ENCODE measurements at regions not wholly inside any gene's neighbourhood (a gene's known extent, or its start where the extent isn't known, plus 50 kb on each side); places are given as distances from the start of the nearest gene placed in this dataset.

GRCh38 chr4:103802766-103803165, 83.0 kb upstream of the TACR3 start:
- ChIA-PET POLR2A (ENCODE audit: low non-redundant PET) (no interaction called here), CTCF (interaction anchor here (0.6 kb wide), 1 partner anchor 8 kb away, joined by 4 read pairs; no protein-coding TSS in a partner anchor)
- H3K27ac ChIP-seq: no peak overlapping the region
- TF ChIP-seq CTCF (conservative IDR thresholded peaks at IDR 0.05; ENCODE audit: low read depth): no peak
- DNase-seq (ENCODE audit: low spot score): no peak

- DNase-seq (ENCODE audit: low spot score): no peak
- TF ChIP-seq CTCF (conservative IDR thresholded peaks at IDR 0.05; ENCODE audit: low read depth): no peak
- ChIA-PET CTCF (interaction anchor here (1.0 kb wide), 1 partner anchor 8 kb away, joined by 4 read pairs; no protein-coding TSS in a partner anchor), POLR2A (ENCODE audit: low non-redundant PET) (no interaction called here)
- no peak overlapping the region for H3K27ac ChIP-seq
Observed at GRCh38 chr4:103787057-103787456, 67.3 kb upstream of the TACR3 start.

- ChIA-PET CTCF (interaction anchor here (0.6 to 1.5 kb wide), 8 partner anchors 8 to 588 kb away, joined by 3 to 12 read pairs (median 4); no protein-coding TSS in a partner anchor), POLR2A (ENCODE audit: low non-redundant PET) (no interaction called here)
- no peak overlapping the region for H3K27ac ChIP-seq
- no peak for DNase-seq (ENCODE audit: low spot score)
- TF ChIP-seq CTCF (conservative IDR thresholded peaks at IDR 0.05; ENCODE audit: low read depth): no peak
Observed at GRCh38 chr4:103786593-103786992, 66.8 kb upstream of the TACR3 start.

GRCh38 chr4:103786014-103786413, 66.2 kb upstream of the TACR3 start:
- ChIA-PET POLR2A (ENCODE audit: low non-redundant PET) (no interaction called here), CTCF (interaction anchor here (0.6 to 1.5 kb wide), 8 partner anchors 9 to 587 kb away, joined by 3 to 12 read pairs (median 4); no protein-coding TSS in a partner anchor)
- DNase-seq (ENCODE audit: low spot score): peak; percentile 5
- TF ChIP-seq CTCF (conservative IDR thresholded peaks at IDR 0.05; ENCODE audit: low read depth): peak; percentile 45
- H3K27ac ChIP-seq: no peak overlapping the region

- no peak for DNase-seq (ENCODE audit: low spot score)
- TF ChIP-seq CTCF (conservative IDR thresholded peaks at IDR 0.05; ENCODE audit: low read depth): no peak
- POLR2A ChIA-PET (ENCODE audit: low non-redundant PET): no interaction called here
- CTCF ChIA-PET: no interaction called here
- H3K27ac ChIP-seq: no peak overlapping the region
Observed at GRCh38 chr4:103778221-103778620, 58.4 kb upstream of the TACR3 start.

GRCh38 chr4:103774326-103774825, 54.6 kb upstream of the TACR3 start:
- TF ChIP-seq CTCF (conservative IDR thresholded peaks at IDR 0.05; ENCODE audit: low read depth): no peak
- no peak for DNase-seq (ENCODE audit: low spot score)
- ChIA-PET POLR2A (ENCODE audit: low non-redundant PET) (no interaction called here), CTCF (no interaction called here)
- H3K27ac ChIP-seq: no peak overlapping the region
